ENCODE measurements at regions not wholly inside any gene's neighbourhood (a gene's known extent, or its start where the extent isn't known, plus 50 kb on each side); places are given as distances from the start of the nearest gene placed in this dataset.

GRCh38 chr9:108441726-108442125 is 414.1 kb downstream of the ACTL7B start:
- Histone ChIP-seq H4K20me1 (ENCODE audit: insufficient read depth, low read length) (no peaks in the 10 kb centered on the region), H3K56ac (ENCODE audit: extremely low read depth, insufficient read depth, low read length) (no peak overlapping the region), H3K9me1 (ENCODE audit: insufficient read depth, low read length) (peaks cover 12% of the 10 kb centered on the region), H4K91ac (ENCODE audit: insufficient read depth, low read depth, low read length) (no peak overlapping the region), H4K8ac (ENCODE audit: low read depth in 2 of 2, low read length in 2 of 2) (no peak overlapping the region), H3K4me1 (ENCODE audit: control insufficient read depth, insufficient read depth, low read length) (peaks cover 21% of the 10 kb centered on the region), H3K27ac (ENCODE audit: insufficient read depth, low read length) (no peak overlapping the region), H3K27me3 (ENCODE audit: control insufficient read depth, insufficient read depth, low read length) (no peaks in the 10 kb centered on the region), H3K18ac (ENCODE audit: low read depth, low read length) (peak overlapping the region; percentile 58), H2AK5ac (ENCODE audit: low read depth, low read length) (no peak overlapping the region), H3K36me3 (ENCODE audit: control insufficient read depth, insufficient read depth, low read length) (no peaks in the 10 kb centered on the region), H3K9ac (ENCODE audit: low read depth, low read length) (no peak overlapping the region), H3K9me3 (ENCODE audit: control insufficient read depth, insufficient read depth, low read length) (no peaks in the 10 kb centered on the region), H3K23ac (ENCODE audit: low read depth, low read length) (no peak overlapping the region), H3K79me1 (ENCODE audit: low read depth in 1 of 2, low read length in 2 of 2) (no peaks in the 10 kb centered on the region), H4K5ac (ENCODE audit: low read depth, low read length) (peak overlapping the region; percentile 40; the same call in 1 of the 2 replicates), H2BK15ac (ENCODE audit: low read depth, low read length) (no peak overlapping the region), H3K4ac (ENCODE audit: low read depth, low read length) (no peak overlapping the region), H3K4me2 (ENCODE audit: low read depth, low read length) (no peak overlapping the region), H2AFZ (replicated peaks; ENCODE audit: low read length, poor library complexity) (no peak overlapping the region), H2BK20ac (ENCODE audit: low read depth, low read length) (no peak overlapping the region), H2AK9ac (replicated peaks; ENCODE audit: low read depth, low read length, poor library complexity) (no peak overlapping the region), H2BK120ac (ENCODE audit: low read depth, low read length) (no peak overlapping the region), H3K4me3 (ENCODE audit: insufficient read depth, low read depth, low read length) (no peak overlapping the region), H3K14ac (replicated peaks; ENCODE audit: low read depth, low read length) (no peak overlapping the region), H2BK5ac (ENCODE audit: low read depth, low read length, poor library complexity, severe bottlenecking) (no peak overlapping the region)
- TF ChIP-seq, protein P1, sequence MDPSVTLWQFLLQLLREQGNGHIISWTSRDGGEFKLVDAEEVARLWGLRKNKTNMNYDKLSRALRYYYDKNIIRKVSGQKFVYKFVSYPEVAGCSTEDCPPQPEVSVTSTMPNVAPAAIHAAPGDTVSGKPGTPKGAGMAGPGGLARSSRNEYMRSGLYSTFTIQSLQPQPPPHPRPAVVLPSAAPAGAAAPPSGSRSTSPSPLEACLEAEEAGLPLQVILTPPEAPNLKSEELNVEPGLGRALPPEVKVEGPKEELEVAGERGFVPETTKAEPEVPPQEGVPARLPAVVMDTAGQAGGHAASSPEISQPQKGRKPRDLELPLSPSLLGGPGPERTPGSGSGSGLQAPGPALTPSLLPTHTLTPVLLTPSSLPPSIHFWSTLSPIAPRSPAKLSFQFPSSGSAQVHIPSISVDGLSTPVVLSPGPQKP (IDR thresholded peaks at IDR 0.05; ENCODE audit: borderline replicate concordance, low read depth, low read length), result no peak
- TF ChIP-seq RFX5 (IDR thresholded peaks at IDR 0.05; ENCODE audit: low read depth, low read length) (no peak), MAZ (IDR thresholded peaks at IDR 0.05; ENCODE audit: borderline replicate concordance, low read depth, low read length) (no peak), CHD1 (IDR thresholded peaks at IDR 0.05; ENCODE audit: low read depth, low read length) (no peak), POLR2A (IDR thresholded peaks at IDR 0.05; ENCODE audit: low read depth, low read length) (no peak), RAD21 (IDR thresholded peaks at IDR 0.05; ENCODE audit: low read length) (no peak), USF2 (IDR thresholded peaks at IDR 0.05; ENCODE audit: low read depth, low read length) (no peak), MAFK (IDR thresholded peaks at IDR 0.05; ENCODE audit: low read depth, low read length) (no peak), RCOR1 (IDR thresholded peaks at IDR 0.05; ENCODE audit: insufficient replicate concordance, low read length) (no peak), CEBPB (IDR thresholded peaks at IDR 0.05; ENCODE audit: low read depth, low read length) (no peak), NFE2L2 (IDR thresholded peaks at IDR 0.05; ENCODE audit: low read depth, low read length) (no peak), MXI1 (IDR thresholded peaks at IDR 0.05; ENCODE audit: borderline replicate concordance, low read depth, low read length) (no peak), SMC3 (IDR thresholded peaks at IDR 0.05; ENCODE audit: low read depth, low read length) (no peak), FOS (IDR thresholded peaks at IDR 0.05; ENCODE audit: low read depth, low read length) (no peak), BHLHE40 (IDR thresholded peaks at IDR 0.05; ENCODE audit: low read depth, low read length) (no peak)
- TF ChIP-seq, protein P2, sequence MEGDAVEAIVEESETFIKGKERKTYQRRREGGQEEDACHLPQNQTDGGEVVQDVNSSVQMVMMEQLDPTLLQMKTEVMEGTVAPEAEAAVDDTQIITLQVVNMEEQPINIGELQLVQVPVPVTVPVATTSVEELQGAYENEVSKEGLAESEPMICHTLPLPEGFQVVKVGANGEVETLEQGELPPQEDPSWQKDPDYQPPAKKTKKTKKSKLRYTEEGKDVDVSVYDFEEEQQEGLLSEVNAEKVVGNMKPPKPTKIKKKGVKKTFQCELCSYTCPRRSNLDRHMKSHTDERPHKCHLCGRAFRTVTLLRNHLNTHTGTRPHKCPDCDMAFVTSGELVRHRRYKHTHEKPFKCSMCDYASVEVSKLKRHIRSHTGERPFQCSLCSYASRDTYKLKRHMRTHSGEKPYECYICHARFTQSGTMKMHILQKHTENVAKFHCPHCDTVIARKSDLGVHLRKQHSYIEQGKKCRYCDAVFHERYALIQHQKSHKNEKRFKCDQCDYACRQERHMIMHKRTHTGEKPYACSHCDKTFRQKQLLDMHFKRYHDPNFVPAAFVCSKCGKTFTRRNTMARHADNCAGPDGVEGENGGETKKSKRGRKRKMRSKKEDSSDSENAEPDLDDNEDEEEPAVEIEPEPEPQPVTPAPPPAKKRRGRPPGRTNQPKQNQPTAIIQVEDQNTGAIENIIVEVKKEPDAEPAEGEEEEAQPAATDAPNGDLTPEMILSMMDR (conservative IDR thresholded peaks at IDR 0.05; ENCODE audit: low read depth, low read length), result no peak
- dilution Hi-C loops (cut with HindIII; ENCODE audit: low sequenced_read_pairs, unreplicated experiment) (no loop called here), in situ Hi-C loops (cut with MboI; ENCODE audit: low sequenced_read_pairs) (no loop called here), intact Hi-C loops (cut with micrococcal nuclease) (loop anchor here (2.0 to 10.0 kb wide), 6 partner anchors 36 to 959 kb away; no protein-coding TSS in a partner anchor)
- ChIA-PET CTCF (no interaction called here), POLR2A (ENCODE audit: unreplicated experiment) (no interaction called here)
- DNase-seq, result no peak
- BruUV-seq (replicated peaks), result no TSS peak
- no peak for ATAC-seq (ENCODE audit: low read depth)
